ENCODE measurements at regions not wholly inside any gene's neighbourhood (a gene's known extent, or its start where the extent isn't known, plus 50 kb on each side); places are given as distances from the start of the nearest gene placed in this dataset.
"Not testable (repeated sequence)": the region's sequence is repeated elsewhere in the genome, so short reads cannot be mapped to it uniquely, and the experiment has no call there.

DNA sequence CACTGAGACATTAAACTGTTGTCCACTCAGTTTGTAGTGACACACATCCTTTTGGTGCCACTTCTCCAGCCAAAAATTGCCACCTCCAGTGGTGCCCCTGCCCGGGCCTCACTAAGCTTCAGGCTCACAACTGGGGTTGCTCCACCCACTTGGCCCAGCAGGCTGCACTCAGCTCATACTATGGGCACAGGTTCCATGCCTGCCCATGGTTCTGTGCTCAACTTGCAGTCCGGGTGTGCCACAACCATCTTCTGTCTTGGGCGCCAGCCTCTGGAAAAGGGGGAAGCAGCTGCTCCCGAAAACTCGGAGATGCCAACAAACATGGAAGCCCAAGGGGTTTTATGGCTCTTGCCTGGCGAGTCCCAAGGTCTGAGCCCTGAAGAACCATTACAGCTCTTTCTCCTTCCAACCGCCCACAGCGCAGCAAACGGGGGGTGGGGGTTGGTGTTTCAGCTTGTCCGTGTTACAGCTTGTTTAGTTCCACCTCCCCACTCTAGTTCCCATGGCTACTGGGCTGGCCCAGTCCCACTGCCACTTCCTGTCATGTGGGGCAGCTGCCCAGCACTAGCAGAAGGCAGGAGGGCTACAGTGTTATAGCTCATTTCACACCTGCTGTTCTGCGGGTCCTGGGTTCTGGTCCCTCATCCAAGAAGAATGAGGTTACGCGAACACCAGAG, 998.3 kb downstream of the SLC16A7 start:
- no peak overlapping the region for H3K4me3 ChIP-seq (ENCODE audit: low read depth, low read length)
- TF ChIP-seq, protein P1, sequence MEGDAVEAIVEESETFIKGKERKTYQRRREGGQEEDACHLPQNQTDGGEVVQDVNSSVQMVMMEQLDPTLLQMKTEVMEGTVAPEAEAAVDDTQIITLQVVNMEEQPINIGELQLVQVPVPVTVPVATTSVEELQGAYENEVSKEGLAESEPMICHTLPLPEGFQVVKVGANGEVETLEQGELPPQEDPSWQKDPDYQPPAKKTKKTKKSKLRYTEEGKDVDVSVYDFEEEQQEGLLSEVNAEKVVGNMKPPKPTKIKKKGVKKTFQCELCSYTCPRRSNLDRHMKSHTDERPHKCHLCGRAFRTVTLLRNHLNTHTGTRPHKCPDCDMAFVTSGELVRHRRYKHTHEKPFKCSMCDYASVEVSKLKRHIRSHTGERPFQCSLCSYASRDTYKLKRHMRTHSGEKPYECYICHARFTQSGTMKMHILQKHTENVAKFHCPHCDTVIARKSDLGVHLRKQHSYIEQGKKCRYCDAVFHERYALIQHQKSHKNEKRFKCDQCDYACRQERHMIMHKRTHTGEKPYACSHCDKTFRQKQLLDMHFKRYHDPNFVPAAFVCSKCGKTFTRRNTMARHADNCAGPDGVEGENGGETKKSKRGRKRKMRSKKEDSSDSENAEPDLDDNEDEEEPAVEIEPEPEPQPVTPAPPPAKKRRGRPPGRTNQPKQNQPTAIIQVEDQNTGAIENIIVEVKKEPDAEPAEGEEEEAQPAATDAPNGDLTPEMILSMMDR (conservative IDR thresholded peaks at IDR 0.05; ENCODE audit: low read depth, low read length) = no peak
- DNase-seq (ENCODE audit: low read depth) = no peak

DNA sequence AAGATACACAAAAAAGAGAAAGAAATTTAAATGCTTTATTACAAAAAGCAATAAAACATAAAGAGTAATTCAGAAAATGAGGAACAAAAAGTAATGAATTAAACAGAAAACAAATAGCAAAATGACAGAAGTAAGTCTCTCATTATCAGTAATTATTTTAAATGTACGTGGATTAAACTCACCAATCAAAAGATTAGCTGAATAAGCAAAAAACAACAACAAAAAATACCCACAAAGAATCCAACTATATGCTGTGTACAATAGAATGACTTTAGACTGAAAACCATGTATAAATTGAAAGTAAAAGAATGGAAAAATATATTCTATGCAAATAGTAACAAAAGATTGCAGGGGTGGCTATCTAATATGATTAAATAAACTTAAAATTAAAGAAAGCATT, 1006.8 kb downstream of the SLC16A7 start:
- TF ChIP-seq, protein P1 (conservative IDR thresholded peaks at IDR 0.05; ENCODE audit: low read depth, low read length) = no peak
- H3K4me3 ChIP-seq (ENCODE audit: low read depth, low read length) = no peak overlapping the region
- no peak for DNase-seq (ENCODE audit: low read depth)

DNA sequence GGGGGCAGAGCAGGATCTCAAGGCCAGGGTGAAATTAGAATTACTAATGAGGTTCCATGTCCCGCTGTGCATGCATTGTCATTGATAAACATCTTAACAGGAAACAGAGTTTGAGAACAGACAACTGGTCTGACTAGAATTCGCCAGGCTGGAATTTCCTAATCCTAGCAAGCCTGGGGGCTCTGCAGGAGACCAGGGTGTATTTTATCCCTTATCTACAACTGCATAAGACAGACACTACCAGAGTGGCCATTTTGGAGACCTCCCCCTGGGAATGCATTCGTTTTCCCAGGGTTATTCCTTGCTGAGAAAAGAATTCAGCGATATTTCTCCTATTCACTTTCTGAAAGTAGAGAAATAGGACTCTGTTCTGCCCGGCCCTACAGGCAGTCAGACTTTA, 1007.6 kb downstream of the SLC16A7 start:
- not testable (repeated sequence) for DNase-seq (ENCODE audit: low read depth); H3K4me3 ChIP-seq (ENCODE audit: low read depth, low read length)

DNA sequence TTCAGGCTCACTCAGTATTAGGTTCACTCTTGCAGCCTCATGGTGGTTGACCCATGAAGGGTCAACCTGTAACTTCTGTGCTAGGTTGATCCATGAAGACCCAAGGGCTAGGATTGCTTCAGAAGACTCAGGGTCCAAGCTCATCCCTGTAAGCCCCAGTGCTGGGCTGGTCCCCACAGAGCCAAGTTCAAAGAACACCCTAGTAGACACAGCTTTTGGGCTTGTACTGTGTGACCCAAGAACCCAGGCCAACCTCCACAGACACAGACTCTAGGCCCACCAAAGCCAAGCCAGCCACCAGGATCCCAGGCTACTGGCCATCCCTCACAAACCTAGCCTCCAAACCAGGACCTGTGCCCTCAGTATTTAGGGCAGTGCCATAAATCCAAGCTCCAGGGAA, 1020.6 kb downstream of the SLC16A7 start:
- TF ChIP-seq, protein P1 (conservative IDR thresholded peaks at IDR 0.05; ENCODE audit: low read depth, low read length) = no peak
- no peak for DNase-seq (ENCODE audit: low read depth)
- H3K4me3 ChIP-seq (ENCODE audit: low read depth, low read length) = no peak overlapping the region

DNA sequence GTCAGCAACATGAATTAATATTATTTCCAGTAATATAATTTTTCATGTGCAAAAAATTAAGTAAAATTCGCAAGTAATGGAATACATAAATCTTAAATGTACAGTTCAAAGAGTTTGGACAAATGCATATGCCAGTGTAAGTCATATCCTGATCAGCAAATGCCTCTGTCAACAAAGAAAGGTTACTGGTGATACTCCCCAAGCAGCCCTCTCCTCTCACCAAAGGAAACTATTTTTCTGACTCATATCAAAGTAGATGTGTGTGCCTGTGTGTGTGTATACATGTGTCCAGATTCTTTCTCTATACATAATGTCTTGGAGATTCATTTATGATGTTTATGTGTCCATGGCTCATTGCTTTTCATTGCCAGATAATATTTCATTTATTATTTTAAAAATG, 1035.0 kb downstream of the SLC16A7 start:
- TF ChIP-seq, protein P1 (conservative IDR thresholded peaks at IDR 0.05; ENCODE audit: low read depth, low read length) = no peak
- no peak for DNase-seq (ENCODE audit: low read depth)
- no peak overlapping the region for H3K4me3 ChIP-seq (ENCODE audit: low read depth, low read length)

DNA sequence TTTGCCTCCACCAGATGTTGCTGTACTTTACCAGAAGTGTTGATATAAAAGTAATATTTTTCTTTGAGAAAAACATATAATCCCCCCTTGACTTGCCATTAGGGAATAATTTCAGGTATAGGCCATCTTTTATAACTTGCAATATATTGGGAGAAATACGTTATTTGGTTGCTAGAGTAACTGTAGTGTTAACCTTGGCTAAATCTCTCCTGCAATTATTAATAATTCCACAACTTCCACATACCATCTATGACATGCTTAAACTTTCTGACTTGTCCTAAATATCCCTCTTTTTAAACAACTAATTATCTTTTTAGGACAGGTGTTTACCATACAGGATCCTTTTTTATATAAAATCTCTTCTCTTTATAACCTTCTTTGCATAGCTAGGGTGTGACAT, 1048.2 kb downstream of the SLC16A7 start:
- TF ChIP-seq, protein P1 (conservative IDR thresholded peaks at IDR 0.05; ENCODE audit: low read depth, low read length) = no peak
- H3K4me3 ChIP-seq (ENCODE audit: low read depth, low read length) = no peak overlapping the region
- no peak for DNase-seq (ENCODE audit: low read depth)

DNA sequence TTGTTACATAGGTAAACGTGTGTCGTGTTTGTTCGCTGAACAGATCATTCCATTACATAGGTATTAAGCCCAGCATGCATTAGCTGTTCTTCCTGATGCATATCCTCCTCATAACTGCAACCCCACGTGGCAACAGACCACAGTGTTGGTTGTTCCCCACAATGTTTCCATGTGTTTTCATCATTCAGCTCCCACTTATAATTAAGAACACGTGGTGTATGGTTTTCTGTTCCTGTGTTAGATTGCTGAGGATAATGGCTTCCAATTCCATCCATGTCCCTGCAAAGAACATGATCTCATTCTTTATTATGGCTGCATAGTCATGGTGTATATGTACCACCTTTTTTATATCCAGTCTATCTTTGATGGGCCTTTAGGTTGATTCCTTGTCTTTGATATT, 1071.1 kb downstream of the SLC16A7 start:
- TF ChIP-seq, protein P1 (conservative IDR thresholded peaks at IDR 0.05; ENCODE audit: low read depth, low read length) = no peak

More for the DNA sequence above, 1071.1 kb downstream of the SLC16A7 start:
- no peak overlapping the region for H3K4me3 ChIP-seq (ENCODE audit: low read depth, low read length)
- DNase-seq (ENCODE audit: low read depth) = no peak

Data from epithelial cell of proximal tubule (primary cell).